ENCODE measurements at regions not wholly inside any gene's neighbourhood (a gene's known extent, or its start where the extent isn't known, plus 50 kb on each side); places are given as distances from the start of the nearest gene placed in this dataset.
"Not testable (repeated sequence)": the region's sequence is repeated elsewhere in the genome, so short reads cannot be mapped to it uniquely, and the experiment has no call there.

GRCh38 chr4:124459196-124459940, 253.2 kb downstream of the ANKRD50 start:
- no peaks in the 10 kb centered on the region for H3K27me3 ChIP-seq
- H3K4me1 ChIP-seq, result no peaks in the 10 kb centered on the region
- H3K27ac ChIP-seq, result no peak overlapping the region
- ATAC-seq, result no peak
- no peak for TF ChIP-seq CTCF (IDR thresholded peaks at IDR 0.05)
- no peak for DNase-seq
- H3K4me3 ChIP-seq, result no peak overlapping the region
- intact Hi-C loops (cut with DNase I), result no loop called here
- H3K36me3 ChIP-seq, result no peaks in the 10 kb centered on the region
- H3K9me3 ChIP-seq, result peaks cover 6% of the 10 kb centered on the region

GRCh38 chr4:124459941-124460310, 252.6 kb downstream of the ANKRD50 start:
- intact Hi-C loops (cut with DNase I), result no loop called here
- no peak overlapping the region for H3K27ac ChIP-seq

DNA sequence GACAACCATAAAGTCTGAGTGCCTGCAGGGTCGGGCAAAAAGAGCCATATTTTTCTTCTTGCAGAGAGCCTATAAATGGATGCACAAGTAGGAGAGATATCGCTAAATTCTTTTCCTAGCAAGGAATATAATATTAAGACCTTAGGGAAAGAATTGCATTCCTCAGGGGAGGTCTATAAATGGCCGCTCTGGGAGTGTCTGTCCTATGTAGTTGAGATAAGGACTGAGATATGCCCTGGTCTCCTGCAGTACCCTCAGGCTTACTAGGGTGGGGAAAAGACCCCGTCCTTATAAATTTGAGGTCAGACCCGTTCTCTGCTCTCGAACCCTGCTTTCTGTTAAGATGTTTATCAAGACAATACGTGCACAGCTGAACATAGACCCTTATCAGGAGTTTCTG, 250.9 kb downstream of the ANKRD50 start:
- H3K36me3 ChIP-seq; H3K27me3 ChIP-seq; DNase-seq; H3K4me3 ChIP-seq; H3K9me3 ChIP-seq; intact Hi-C loops (cut with DNase I); H3K4me1 ChIP-seq; ATAC-seq; H3K27ac ChIP-seq: not testable (repeated sequence)

More at GRCh38 chr4:124459941-124460310, 252.6 kb downstream of the ANKRD50 start:
- Histone ChIP-seq H3K36me3 (no peaks in the 10 kb centered on the region), H3K27me3 (no peaks in the 10 kb centered on the region), H3K4me1 (no peaks in the 10 kb centered on the region), H3K4me3 (no peak overlapping the region), H3K9me3 (peaks cover 6% of the 10 kb centered on the region)
- TF ChIP-seq CTCF (IDR thresholded peaks at IDR 0.05), result no peak
- ATAC-seq, result no peak
- DNase-seq, result no peak

DNA sequence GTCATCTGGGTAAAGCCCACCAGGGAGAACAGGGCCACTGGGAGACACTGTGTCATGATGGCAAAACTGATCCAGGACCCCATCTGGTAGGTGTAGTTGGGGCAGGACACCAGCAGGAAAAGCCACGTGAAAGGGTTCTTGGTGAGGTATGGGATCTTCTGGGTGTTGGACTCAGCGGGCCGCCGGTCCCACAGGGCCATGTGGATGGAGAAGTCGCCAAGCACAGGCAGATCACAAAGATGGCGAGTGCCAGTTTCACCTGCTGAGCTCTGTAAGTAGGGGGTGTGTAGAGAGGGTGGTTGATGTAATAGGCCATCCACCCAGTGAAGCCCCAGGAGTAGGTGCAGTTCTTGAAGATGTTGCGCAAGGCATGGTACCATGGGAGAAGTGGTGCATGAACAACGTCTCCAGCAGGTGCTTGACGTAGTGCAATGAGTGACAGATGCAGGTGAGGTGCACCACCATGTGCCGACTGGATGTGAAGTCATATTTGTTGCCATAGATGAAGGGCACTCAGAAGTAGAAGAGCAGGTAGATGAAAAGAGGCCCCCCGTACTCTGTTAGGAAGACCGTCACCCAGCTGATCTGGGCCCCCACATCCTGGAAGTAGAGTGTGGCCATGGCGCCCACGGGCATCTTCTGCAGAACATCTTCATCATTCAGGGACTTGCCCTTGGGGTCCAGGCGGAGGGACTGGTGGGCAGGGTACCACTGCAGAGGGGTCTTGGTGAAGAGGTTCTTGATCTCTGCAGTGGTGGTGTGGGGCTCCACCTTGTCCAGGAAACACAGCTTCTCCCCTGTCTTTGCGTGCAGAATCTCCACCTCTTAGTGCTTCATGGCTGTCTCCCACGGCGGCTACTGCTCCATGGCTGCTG, 249.3 kb downstream of the ANKRD50 start:
- H3K9me3 ChIP-seq, result peaks cover 6% of the 10 kb centered on the region
- no peak for DNase-seq
- no peaks in the 10 kb centered on the region for H3K36me3 ChIP-seq
- H3K4me3 ChIP-seq, result no peak overlapping the region
- no peak for TF ChIP-seq CTCF (IDR thresholded peaks at IDR 0.05)
- no peaks in the 10 kb centered on the region for H3K4me1 ChIP-seq
- intact Hi-C loops (cut with DNase I), result no loop called here
- no peak overlapping the region for H3K27ac ChIP-seq
- ATAC-seq, result peak; percentile 15
- H3K27me3 ChIP-seq, result no peaks in the 10 kb centered on the region

DNA sequence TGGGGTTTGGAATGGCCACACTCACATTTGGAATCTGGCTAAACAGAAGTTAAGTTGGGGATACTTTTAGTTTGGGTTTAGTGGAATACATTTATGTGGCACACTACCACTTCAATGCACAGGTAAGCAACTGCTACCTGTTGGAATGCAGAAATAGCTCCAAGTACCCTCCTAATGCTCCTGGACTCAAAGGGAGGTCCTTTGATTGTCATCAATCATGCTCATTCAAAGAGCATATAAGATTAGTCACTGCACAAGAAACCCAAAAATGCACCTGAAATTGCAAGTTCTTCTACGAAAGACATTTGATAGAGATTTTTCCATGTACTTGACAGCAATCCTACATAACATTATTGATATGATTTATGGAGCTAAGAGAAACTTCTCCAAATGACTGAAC, 247.7 kb downstream of the ANKRD50 start:
- H3K9me3 ChIP-seq, result peaks cover 6% of the 10 kb centered on the region
- no peak for TF ChIP-seq CTCF (IDR thresholded peaks at IDR 0.05)
- H3K27me3 ChIP-seq, result no peaks in the 10 kb centered on the region
- DNase-seq (no peak), ATAC-seq (no peak)
- intact Hi-C loops (cut with DNase I), result no loop called here
- H3K4me1 ChIP-seq, result no peaks in the 10 kb centered on the region
- no peak overlapping the region for H3K27ac ChIP-seq
- no peaks in the 10 kb centered on the region for H3K36me3 ChIP-seq
- H3K4me3 ChIP-seq, result no peak overlapping the region

GRCh38 chr4:124468360-124468759, 244.2 kb downstream of the ANKRD50 start:
- Histone ChIP-seq H3K4me3 (no peak overlapping the region), H3K36me3 (no peaks in the 10 kb centered on the region), H3K27ac (no peak overlapping the region), H3K4me1 (no peaks in the 10 kb centered on the region), H3K27me3 (no peaks in the 10 kb centered on the region), H3K9me3 (no peaks in the 10 kb centered on the region)
- intact Hi-C loops (cut with DNase I), result no loop called here
- TF ChIP-seq CTCF (IDR thresholded peaks at IDR 0.05), result no peak
- ATAC-seq (no peak), DNase-seq (no peak)
